Left ventricle myocardium inferior (tissue), 1 donor: ENCODE measurements at regions not wholly inside any gene's neighbourhood (a gene's known extent, or its start where the extent isn't known, plus 50 kb on each side); places are given as distances from the start of the nearest gene placed in this dataset.

ENCODE experiments used
- DNase-seq: peaks from one replicate; pipeline ENCODE4 v3.0.0-alpha.2; 2020
- H3K27ac ChIP-seq: fragments of 200-600 bp; replicated peaks from 2 replicates; pipeline ENCODE4 v1.8.0; 2021
- H3K27me3 ChIP-seq: fragments of 200-600 bp; 2 replicates; pipeline ENCODE4 v1.8.0; 2021; ENCODE audit warnings: low read depth
- H3K36me3 ChIP-seq: fragments of 200-600 bp; 2 replicates; pipeline ENCODE4 v1.8.0; 2021
- H3K4me1 ChIP-seq: fragments of 200-600 bp; 2 replicates; pipeline ENCODE4 v1.8.0; 2021
- H3K4me3 ChIP-seq: fragments of 200-600 bp; 2 replicates; pipeline ENCODE4 v1.8.0; 2021; ENCODE audit warnings: mild to moderate bottlenecking, moderate library complexity
- H3K9me3 ChIP-seq: fragments of 200-600 bp; replicated peaks from 2 replicates; pipeline ENCODE4 v1.8.0; 2021
- CTCF ChIP-seq: fragments of 200-600 bp; IDR thresholded peaks from 2 replicates; pipeline ENCODE4 v1.8.0; 2021; ENCODE audit warnings: antibody characterized with exemption, mild to moderate bottlenecking, borderline replicate concordance
- intact Hi-C: fragments of 100-400 bp; cut with micrococcal nuclease; formaldehyde crosslinking; loops from one replicate; pipeline ENCODE4 v1.11.0; 2022
- donor health status: DM: no; HTN: yes; CAD: no; lungs with severe emphysema.

GRCh38 chr18:37778417-37779165 is 213.0 kb upstream of the CELF4 start:
- peak; percentile 77 for TF ChIP-seq CTCF
- DNase-seq, result peak; percentile 45
- Histone ChIP-seq H3K27ac (no peak overlapping the region), H3K36me3 (no peaks in the 10 kb centered on the region), H3K27me3 (peaks cover 50% of the 10 kb centered on the region), H3K9me3 (no peaks in the 10 kb centered on the region), H3K4me3 (no peak overlapping the region), H3K4me1 (no peaks in the 10 kb centered on the region)
- intact Hi-C loops, result no loop called here

- DNase-seq, result no peak
- no peaks in the 10 kb centered on the region for H3K36me3 ChIP-seq
- H3K27ac ChIP-seq, result no peak overlapping the region
- peaks cover 4% of the 10 kb centered on the region for H3K27me3 ChIP-seq
- H3K9me3 ChIP-seq, result no peaks in the 10 kb centered on the region
- no peak for TF ChIP-seq CTCF
- no peak overlapping the region for H3K4me3 ChIP-seq
- H3K4me1 ChIP-seq, result no peaks in the 10 kb centered on the region
- intact Hi-C loops, result no loop called here
These were observed 204.2 kb upstream of the CELF4 start for GRCh38 chr18:37769826-37770225.

GRCh38 chr18:37764541-37765288 is 199.1 kb upstream of the CELF4 start:
- Histone ChIP-seq H3K27ac (no peak overlapping the region), H3K4me1 (no peaks in the 10 kb centered on the region), H3K4me3 (no peak overlapping the region), H3K36me3 (no peaks in the 10 kb centered on the region), H3K27me3 (no peaks in the 10 kb centered on the region), H3K9me3 (no peaks in the 10 kb centered on the region)
- DNase-seq, result no peak
- no peak for TF ChIP-seq CTCF
- intact Hi-C loops, result no loop called here

GRCh38 chr18:37762076-37762621 is 196.6 kb upstream of the CELF4 start:
- Histone ChIP-seq H3K27me3 (no peaks in the 10 kb centered on the region), H3K4me1 (no peaks in the 10 kb centered on the region), H3K4me3 (no peak overlapping the region), H3K9me3 (no peaks in the 10 kb centered on the region), H3K36me3 (no peaks in the 10 kb centered on the region), H3K27ac (no peak overlapping the region)
- DNase-seq, result no peak
- TF ChIP-seq CTCF, result no peak
- intact Hi-C loops, result no loop called here

GRCh38 chr18:37754141-37754540 is 188.5 kb upstream of the CELF4 start:
- H3K27me3 ChIP-seq, result no peaks in the 10 kb centered on the region
- no peak for DNase-seq

More at GRCh38 chr18:37754141-37754540, 188.5 kb upstream of the CELF4 start:
- intact Hi-C loops, result no loop called here
- Histone ChIP-seq H3K4me1 (no peaks in the 10 kb centered on the region), H3K4me3 (no peak overlapping the region), H3K9me3 (no peaks in the 10 kb centered on the region), H3K36me3 (no peaks in the 10 kb centered on the region), H3K27ac (no peak overlapping the region)
- TF ChIP-seq CTCF, result no peak
